HG02642 (cell line): ENCODE measurements at regions not wholly inside any gene's neighbourhood (a gene's known extent, or its start where the extent isn't known, plus 50 kb on each side); places are given as distances from the start of the nearest gene placed in this dataset.

Experiments used
- ATAC-seq: cut with Tn5 transposase; IDR thresholded peaks from one replicate; pipeline ENCODE4 v1.9.1; 2021; ENCODE audit warnings: mild to moderate bottlenecking; ENCODE audit not compliant: unreplicated experiment, poor library complexity

GRCh38 chr13:61486496-61486895, 70.8 kb upstream of the PCDH20 start:
- no peak for ATAC-seq

GRCh38 chr13:61485128-61485765, 69.6 kb upstream of the PCDH20 start:
- ATAC-seq, result no peak

GRCh38 chr13:61477619-61478018, 62.0 kb upstream of the PCDH20 start:
- no peak for ATAC-seq

GRCh38 chr13:61470786-61471185, 55.1 kb upstream of the PCDH20 start:
- no peak for ATAC-seq

- ATAC-seq, result no peak
These were observed 50.6 kb upstream of the PCDH20 start for GRCh38 chr13:61466280-61466679.
